HG03460 (cell line): ENCODE measurements at regions not wholly inside any gene's neighbourhood (a gene's known extent, or its start where the extent isn't known, plus 50 kb on each side); places are given as distances from the start of the nearest gene placed in this dataset.
"Not testable (repeated sequence)": the region's sequence is repeated elsewhere in the genome, so short reads cannot be mapped to it uniquely, and the experiment has no call there.

Source experiments
- ATAC-seq: cut with Tn5 transposase; IDR thresholded peaks from one replicate; pipeline ENCODE4 v1.9.1; 2021; ENCODE audit not compliant: unreplicated experiment

GRCh38 chr4:134906404-134907023 is 704.9 kb upstream of the PABPC4L start:
- ATAC-seq, result no peak

- no peak for ATAC-seq
These were observed 703.5 kb upstream of the PABPC4L start for GRCh38 chr4:134905061-134905460.

DNA sequence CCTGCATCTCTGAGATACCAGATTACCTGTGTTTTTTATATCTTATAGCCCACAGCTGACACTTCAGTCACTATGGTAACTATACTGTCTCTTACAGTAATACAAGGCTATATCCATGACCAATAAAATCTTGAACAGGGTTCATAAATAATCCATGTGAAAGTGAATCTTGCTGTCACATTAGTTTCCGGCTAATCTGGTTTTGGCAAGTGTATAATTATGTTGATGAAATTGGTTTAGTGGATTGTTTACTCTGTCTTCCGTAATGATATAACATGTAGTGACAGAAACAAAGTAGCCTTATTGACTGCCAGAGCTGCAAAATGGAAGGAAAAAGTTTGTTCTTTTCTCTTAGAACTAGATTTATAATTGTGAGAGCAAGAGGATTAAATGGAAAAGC is 686.6 kb upstream of the PABPC4L start:
- ATAC-seq, result no peak

- no peak for ATAC-seq
These were observed 683.8 kb upstream of the PABPC4L start for GRCh38 chr4:134885436-134885835.

- ATAC-seq, result no peak
These were observed 682.4 kb upstream of the PABPC4L start for GRCh38 chr4:134883831-134884449.

- no peak for ATAC-seq
These were observed 677.4 kb upstream of the PABPC4L start for GRCh38 chr4:134879019-134879418.

GRCh38 chr4:134867027-134867426 is 665.4 kb upstream of the PABPC4L start:
- no peak for ATAC-seq

GRCh38 chr4:134865675-134866074 is 664.1 kb upstream of the PABPC4L start:
- no peak for ATAC-seq

- no peak for ATAC-seq
These were observed 660.5 kb upstream of the PABPC4L start for GRCh38 chr4:134862116-134862515.

DNA sequence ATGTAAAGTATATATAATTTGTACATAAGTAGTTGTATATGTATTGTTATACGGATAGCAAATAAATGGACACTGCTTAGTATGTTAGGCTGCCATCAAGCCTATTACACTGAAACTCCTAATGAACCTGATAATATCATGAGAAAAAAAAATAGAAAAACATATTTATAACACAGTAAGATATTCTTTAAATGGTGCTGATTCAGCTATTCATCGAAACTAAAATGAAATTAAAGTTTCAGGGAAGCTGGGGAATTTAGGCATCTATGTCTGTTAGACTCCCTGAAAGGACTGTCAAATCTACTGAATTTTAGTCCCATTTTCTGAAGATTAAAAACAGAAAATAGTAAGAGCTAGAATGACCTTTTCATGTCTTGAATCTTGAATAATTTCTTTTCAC is 647.1 kb upstream of the PABPC4L start:
- no peak for ATAC-seq

DNA sequence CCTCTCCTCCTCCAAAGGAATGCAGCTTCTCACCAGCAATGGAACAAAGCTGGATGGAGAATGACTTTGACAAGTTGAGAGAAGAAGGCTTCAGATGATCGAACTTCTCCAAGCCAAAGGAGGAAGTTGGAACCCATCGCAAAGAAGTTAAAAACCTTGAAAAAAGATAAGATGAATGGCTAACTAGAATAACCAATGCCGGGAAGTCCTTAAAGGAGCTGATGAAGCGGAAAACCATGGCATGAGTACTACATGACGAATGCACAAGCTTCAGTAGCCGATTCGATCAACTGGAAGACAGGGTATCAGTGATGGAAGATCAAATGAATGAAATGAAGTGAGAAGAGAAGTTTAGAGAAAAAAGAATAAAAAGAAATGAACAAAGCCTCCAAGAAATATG is 629.2 kb upstream of the PABPC4L start:
- not testable (repeated sequence) for ATAC-seq

DNA sequence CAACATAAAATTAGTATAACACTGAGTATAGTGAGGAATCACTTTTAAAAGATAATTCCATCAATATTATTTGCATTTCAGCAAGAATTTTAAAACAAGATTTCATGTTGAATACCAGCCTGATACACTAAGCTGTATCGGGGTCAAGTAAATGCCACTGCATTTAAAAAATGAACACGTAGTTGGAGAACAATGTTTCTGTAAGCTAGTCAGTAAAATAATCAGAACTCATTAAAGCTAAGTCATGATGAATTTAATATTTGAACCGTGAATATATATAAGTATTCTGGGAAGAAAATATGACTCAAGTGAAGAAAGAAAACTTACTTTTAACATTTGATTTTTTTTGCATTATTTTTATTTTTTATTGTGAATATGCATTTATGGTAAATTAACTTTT is 611.0 kb upstream of the PABPC4L start:
- no peak for ATAC-seq

DNA sequence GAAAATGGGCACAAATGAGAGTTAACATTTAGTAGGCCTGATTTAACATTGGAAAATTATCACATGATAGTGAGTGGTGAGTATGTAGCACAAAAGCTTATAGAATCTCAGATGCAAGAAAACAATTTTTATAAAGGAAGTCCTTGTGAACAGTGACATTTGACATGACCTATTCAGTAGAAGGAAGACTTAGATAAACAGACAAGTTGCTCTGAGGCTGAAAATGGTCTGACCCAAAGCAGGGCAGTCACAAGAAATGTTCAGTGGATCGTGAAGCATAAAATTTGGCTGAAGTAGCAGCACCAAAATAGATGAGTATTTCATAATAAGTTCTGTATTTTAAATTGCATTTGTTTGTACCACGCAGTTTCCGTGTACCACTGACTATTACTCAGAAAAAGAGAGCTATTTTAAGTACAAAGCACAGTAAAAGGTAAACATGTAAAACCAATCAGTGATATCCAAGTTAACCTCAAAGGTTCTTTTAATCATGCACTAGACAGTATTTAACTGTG is 605.7 kb upstream of the PABPC4L start:
- no peak for ATAC-seq

GRCh38 chr4:134798573-134798972 is 597.0 kb upstream of the PABPC4L start:
- ATAC-seq, result no peak

- no peak for ATAC-seq
These were observed 585.7 kb upstream of the PABPC4L start for GRCh38 chr4:134787315-134787714.

- ATAC-seq, result no peak
These were observed 578.7 kb upstream of the PABPC4L start for GRCh38 chr4:134780244-134780643.

DNA sequence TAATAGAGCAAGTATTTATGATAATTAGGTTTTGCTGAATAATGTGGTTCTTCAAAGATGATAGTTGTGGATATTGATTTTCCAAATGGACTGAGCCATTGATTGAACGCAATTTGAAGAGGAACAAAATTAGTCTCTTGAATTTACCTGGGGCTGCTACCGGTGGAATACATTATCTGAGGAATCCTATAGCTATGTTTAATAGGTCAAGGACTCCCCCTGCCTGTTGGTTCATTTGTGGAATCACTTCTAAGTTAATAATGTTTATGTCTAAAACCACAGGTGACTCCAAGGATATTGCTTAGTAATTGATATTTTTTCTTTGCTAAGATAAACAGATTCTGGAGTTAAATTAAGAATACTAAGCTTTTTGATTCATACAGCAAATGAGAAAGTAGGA is 576.0 kb upstream of the PABPC4L start:
- ATAC-seq, result no peak

- ATAC-seq, result no peak
These were observed 572.0 kb upstream of the PABPC4L start for GRCh38 chr4:134773497-134774000.

DNA sequence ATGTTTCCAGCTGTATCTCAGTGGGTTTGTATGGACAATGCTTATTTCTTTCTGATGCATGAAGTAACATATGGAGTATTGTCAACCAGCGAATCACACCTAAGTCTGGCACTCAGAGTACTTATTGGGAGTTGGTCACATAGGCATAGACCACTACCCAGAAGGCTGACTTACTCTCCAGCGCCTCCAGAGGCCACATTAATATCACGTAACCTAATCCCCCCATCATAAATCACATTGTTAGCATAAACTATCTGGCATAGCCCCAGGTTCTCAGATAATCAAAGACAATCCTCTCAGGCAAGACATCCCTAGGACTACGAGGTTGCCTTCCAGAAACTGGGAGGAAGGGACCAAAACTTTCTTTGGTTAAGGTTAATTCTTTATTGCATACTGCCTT is 560.5 kb upstream of the PABPC4L start:
- ATAC-seq, result no peak

DNA sequence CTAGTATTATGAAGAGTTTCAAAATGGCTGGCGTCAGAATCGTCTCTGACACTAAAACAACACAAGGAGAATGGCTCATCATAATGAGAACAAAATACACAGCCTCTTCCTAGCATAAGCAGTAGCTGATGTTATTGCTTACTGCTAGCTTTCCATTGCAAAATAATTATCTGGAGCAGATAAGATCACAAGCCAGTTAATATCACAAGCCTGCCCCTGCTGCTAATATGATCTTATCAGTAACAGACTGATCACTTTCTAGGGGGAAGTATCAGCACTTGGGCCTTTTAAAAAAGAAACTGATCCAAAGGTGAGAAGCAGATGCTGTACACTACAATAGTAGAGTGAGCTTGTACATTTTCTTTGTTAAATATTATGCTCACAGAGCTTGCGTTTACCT is 554.8 kb upstream of the PABPC4L start:
- ATAC-seq, result no peak

- ATAC-seq, result no peak
These were observed 552.9 kb upstream of the PABPC4L start for GRCh38 chr4:134754301-134755019.

GRCh38 chr4:134753390-134753789 is 551.8 kb upstream of the PABPC4L start:
- no peak for ATAC-seq
